ENCODE measurements at regions not wholly inside any gene's neighbourhood (a gene's known extent, or its start where the extent isn't known, plus 50 kb on each side); places are given as distances from the start of the nearest gene placed in this dataset.

DNA sequence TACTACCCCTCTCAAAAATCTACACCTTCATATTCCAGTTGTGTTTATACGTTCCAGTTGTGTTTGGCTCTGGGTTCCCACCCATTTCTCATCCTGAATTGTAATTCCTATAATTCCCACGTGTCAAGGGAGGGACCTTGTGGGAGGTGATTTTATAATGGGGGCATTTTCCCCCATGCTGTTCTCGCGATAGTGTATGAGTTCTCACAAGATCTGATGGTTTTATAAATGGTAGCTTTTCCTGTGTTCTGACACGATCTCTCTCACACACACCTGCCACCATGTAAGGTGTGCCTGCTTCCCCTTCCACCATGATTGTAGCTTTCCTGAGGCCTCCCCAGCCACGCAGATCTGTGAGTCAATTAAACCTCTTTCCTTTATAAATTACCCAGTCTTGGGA lies 108.5 kb upstream of the ADAMTS16 start:
- no peaks in the 10 kb centered on the region for H3K27me3 ChIP-seq
- H3K4me3 ChIP-seq = no peak overlapping the region
- H3K27ac ChIP-seq = no peak overlapping the region
- no peak for DNase-seq
- no peaks in the 10 kb centered on the region for H3K4me1 ChIP-seq (ENCODE audit: insufficient read depth)
- H3K36me3 ChIP-seq = no peaks in the 10 kb centered on the region
- no peaks in the 10 kb centered on the region for H3K9me3 ChIP-seq
- 68 to 80% (median 69%) methylated on average over 6 of the region's 6 CpGs for WGBS, 3 donors
- intact Hi-C loops (cut with DNase I) = no loop called here
- TF ChIP-seq, protein P1, sequence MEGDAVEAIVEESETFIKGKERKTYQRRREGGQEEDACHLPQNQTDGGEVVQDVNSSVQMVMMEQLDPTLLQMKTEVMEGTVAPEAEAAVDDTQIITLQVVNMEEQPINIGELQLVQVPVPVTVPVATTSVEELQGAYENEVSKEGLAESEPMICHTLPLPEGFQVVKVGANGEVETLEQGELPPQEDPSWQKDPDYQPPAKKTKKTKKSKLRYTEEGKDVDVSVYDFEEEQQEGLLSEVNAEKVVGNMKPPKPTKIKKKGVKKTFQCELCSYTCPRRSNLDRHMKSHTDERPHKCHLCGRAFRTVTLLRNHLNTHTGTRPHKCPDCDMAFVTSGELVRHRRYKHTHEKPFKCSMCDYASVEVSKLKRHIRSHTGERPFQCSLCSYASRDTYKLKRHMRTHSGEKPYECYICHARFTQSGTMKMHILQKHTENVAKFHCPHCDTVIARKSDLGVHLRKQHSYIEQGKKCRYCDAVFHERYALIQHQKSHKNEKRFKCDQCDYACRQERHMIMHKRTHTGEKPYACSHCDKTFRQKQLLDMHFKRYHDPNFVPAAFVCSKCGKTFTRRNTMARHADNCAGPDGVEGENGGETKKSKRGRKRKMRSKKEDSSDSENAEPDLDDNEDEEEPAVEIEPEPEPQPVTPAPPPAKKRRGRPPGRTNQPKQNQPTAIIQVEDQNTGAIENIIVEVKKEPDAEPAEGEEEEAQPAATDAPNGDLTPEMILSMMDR (IDR thresholded peaks at IDR 0.05) = no peak

DNA sequence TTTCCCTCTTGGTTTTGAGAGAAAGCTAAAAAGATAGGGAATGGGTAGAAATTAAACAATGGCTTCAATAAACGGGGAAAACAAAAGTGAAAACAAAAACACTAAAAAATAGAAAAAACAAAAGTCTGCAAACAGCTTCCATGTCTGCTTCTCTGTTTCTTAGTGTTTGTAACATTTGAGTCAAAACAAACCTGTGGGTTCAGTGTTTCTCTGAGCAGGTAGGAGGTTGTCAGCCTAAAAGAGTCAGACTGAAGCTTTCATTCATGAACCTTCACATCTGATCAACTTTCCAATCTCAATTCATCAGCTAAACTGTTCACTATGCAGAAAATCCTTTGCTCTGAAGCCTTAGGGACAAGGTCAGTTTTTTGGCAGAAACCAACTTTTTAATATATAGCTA lies 102.5 kb upstream of the ADAMTS16 start:
- 32 to 56% (median 36%) methylated on average over 1 of the region's 1 CpG for WGBS, 3 donors
- Histone ChIP-seq H3K36me3 (no peaks in the 10 kb centered on the region), H3K4me3 (no peak overlapping the region), H3K27ac (no peak overlapping the region), H3K4me1 (ENCODE audit: insufficient read depth) (no peaks in the 10 kb centered on the region), H3K27me3 (no peaks in the 10 kb centered on the region), H3K9me3 (no peaks in the 10 kb centered on the region)
- no peak for TF ChIP-seq POLR2A (IDR thresholded peaks at IDR 0.05)
- TF ChIP-seq EP300 (IDR thresholded peaks at IDR 0.05) = no peak
- TF ChIP-seq, protein P1 (IDR thresholded peaks at IDR 0.05) = no peak
- intact Hi-C loops (cut with DNase I) = no loop called here
- DNase-seq = no peak

DNA sequence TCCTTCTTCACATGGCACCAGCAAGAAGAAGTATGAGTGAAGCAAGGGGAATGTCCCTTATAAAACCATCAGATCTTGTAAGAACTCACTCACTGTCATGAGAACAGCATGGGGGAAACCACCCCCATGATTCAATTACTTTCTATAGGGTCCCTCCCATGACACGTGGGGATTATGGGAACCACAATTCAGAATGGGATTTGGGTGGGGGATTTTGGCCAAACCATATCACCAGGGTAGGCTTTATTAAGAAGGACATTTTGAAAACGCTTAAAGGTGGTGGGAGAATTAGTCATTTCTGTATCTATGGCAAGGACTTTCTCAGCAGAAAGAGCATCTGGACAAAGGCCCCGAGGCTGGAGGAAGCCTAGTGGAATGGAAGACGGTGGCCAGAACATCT lies 100.2 kb upstream of the ADAMTS16 start:
- 88 to 94% (median 92%) methylated on average over 4 of the region's 4 CpGs for WGBS, 3 donors
- Histone ChIP-seq H3K27me3 (no peaks in the 10 kb centered on the region), H3K9me3 (no peaks in the 10 kb centered on the region), H3K36me3 (no peaks in the 10 kb centered on the region), H3K4me3 (no peak overlapping the region), H3K27ac (no peak overlapping the region), H3K4me1 (ENCODE audit: insufficient read depth) (no peaks in the 10 kb centered on the region)
- intact Hi-C loops (cut with DNase I) = no loop called here
- DNase-seq = no peak
- TF ChIP-seq, protein P1 (IDR thresholded peaks at IDR 0.05) = no peak
- TF ChIP-seq EP300 (IDR thresholded peaks at IDR 0.05) (no peak), POLR2A (IDR thresholded peaks at IDR 0.05) (no peak)

DNA sequence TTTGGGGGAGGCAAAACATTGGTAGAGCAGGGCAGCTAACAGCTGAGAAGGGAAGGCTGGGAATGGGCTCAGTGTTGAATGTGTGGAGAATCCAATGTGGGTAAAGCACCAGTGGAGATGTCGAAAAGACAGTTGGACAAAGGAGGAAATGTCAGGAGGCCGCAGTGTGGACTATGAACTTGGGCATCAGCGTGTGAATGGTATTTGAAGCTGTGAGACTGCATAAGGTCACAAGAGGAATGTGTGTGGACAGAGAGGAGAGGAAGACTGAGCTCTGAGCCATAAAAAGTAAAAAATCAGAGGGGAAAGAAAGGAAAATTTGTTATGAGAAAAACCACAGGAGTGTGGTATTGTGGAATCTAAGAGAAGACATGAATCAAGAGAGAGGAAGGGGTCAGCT lies 99.4 kb upstream of the ADAMTS16 start:
- Histone ChIP-seq H3K4me3 (no peak overlapping the region), H3K27ac (no peak overlapping the region), H3K4me1 (ENCODE audit: insufficient read depth) (no peaks in the 10 kb centered on the region), H3K9me3 (no peaks in the 10 kb centered on the region), H3K36me3 (no peaks in the 10 kb centered on the region), H3K27me3 (no peaks in the 10 kb centered on the region)
- TF ChIP-seq POLR2A (IDR thresholded peaks at IDR 0.05) (no peak), EP300 (IDR thresholded peaks at IDR 0.05) (no peak)
- TF ChIP-seq, protein P1 (IDR thresholded peaks at IDR 0.05) = no peak
- no peak for DNase-seq
- intact Hi-C loops (cut with DNase I) = no loop called here
- 82 to 86% (median 83%) methylated on average over 3 of the region's 3 CpGs for WGBS, 3 donors

DNA sequence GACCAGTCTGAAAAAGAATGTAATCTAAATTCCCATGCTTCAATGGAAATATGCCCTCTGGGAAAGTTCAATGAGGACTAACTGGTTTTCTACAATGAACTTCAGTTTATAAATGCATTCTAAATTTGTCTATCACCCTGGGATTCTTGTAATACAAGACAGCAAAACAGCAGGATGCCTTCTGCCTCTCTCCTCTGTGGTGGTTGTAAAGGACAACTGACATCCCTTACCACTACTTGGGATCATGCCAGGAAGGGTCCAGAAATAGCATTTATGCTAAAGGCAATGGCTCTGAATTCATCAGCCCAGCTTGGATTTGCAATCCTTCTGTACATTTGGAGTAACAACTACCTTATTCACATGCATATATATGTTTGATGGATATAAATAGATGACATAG lies 97.3 kb upstream of the ADAMTS16 start:
- no peak overlapping the region for H3K4me3 ChIP-seq
- DNase-seq = no peak
- no peak overlapping the region for H3K27ac ChIP-seq
- TF ChIP-seq, protein P1 (IDR thresholded peaks at IDR 0.05) = no peak
- intact Hi-C loops (cut with DNase I) = loop anchor here in 1 of 4 donors (2.0 kb wide), 1 partner anchor 38 kb away; no protein-coding TSS in a partner anchor
- H3K9me3 ChIP-seq = no peaks in the 10 kb centered on the region
- H3K36me3 ChIP-seq = no peaks in the 10 kb centered on the region
- H3K27me3 ChIP-seq = no peaks in the 10 kb centered on the region
- H3K4me1 ChIP-seq (ENCODE audit: insufficient read depth) = no peaks in the 10 kb centered on the region

Data from ovary (tissue), 7 donors.